Natural killer cell (primary cell): ENCODE measurements at regions not wholly inside any gene's neighbourhood (a gene's known extent, or its start where the extent isn't known, plus 50 kb on each side); places are given as distances from the start of the nearest gene placed in this dataset.

Source experiments
- ATAC-seq, 3 donors: fragments of 150-1000 bp in 2 of 3; fragments of 200-7000 bp in 1 of 3; cut with Tn5 transposase; 1 replicate in 1 of 3; 2 replicates in 2 of 3; pipeline ENCODE4 v1.10.0; 2021; ENCODE audit warnings: mild to moderate bottlenecking in 2 of 3, moderate library complexity in 2 of 3
- DNase-seq, 2 donors: peaks; one replicate each; pipeline versions ENCODE4 v3.0.0 to v3.0.0-alpha.2; 2013 to 2021; ENCODE audit warnings: mixed read lengths in 1 of 2
- H3K27ac ChIP-seq: one replicate; pipeline ENCODE4 v1.5.1; 2013; ENCODE audit warnings: mild to moderate bottlenecking, low read length
- H3K27me3 ChIP-seq: one replicate; pipeline ENCODE4 v1.6.1; 2013; ENCODE audit warnings: low read length; ENCODE audit not compliant: control insufficient read depth, insufficient read depth
- H3K36me3 ChIP-seq: one replicate; pipeline ENCODE4 v1.6.1; 2013; ENCODE audit warnings: low read length; ENCODE audit not compliant: control insufficient read depth, insufficient read depth
- H3K4me1 ChIP-seq: one replicate; pipeline ENCODE4 v1.6.1; 2013; ENCODE audit warnings: low read length; ENCODE audit not compliant: control insufficient read depth, insufficient read depth
- H3K4me3 ChIP-seq: one replicate; pipeline ENCODE4 v1.5.1; 2013; ENCODE audit warnings: low read length
- H3K9me3 ChIP-seq: one replicate; pipeline ENCODE4 v1.6.1; 2013; ENCODE audit warnings: low read length; ENCODE audit not compliant: control insufficient read depth, insufficient read depth
- H3K27ac Mint-ChIP-seq, 2 donors: one replicate each; pipeline ENCODE4 v1.8.0; 2022; ENCODE audit warnings: mild to moderate bottlenecking in 2 of 2, mixed read lengths in 2 of 2, moderate library complexity in 1 of 2
- H3K27me3 Mint-ChIP-seq, 2 donors: one replicate each; pipeline ENCODE4 v1.8.0; 2022; ENCODE audit warnings: low read depth in 2 of 2, mixed read lengths in 2 of 2
- H3K36me3 Mint-ChIP-seq: one replicate; pipeline ENCODE4 v1.8.0; 2022; ENCODE audit warnings: mixed read lengths
- H3K4me1 Mint-ChIP-seq, 2 donors: one replicate each; pipeline ENCODE4 v1.8.0; 2022; ENCODE audit warnings: mixed read lengths in 2 of 2
- H3K4me3 Mint-ChIP-seq: one replicate; pipeline ENCODE4 v1.8.0; 2022; ENCODE audit warnings: mild to moderate bottlenecking, moderate library complexity, mixed read lengths
- H3K9me3 Mint-ChIP-seq, 2 donors: one replicate each; pipeline ENCODE4 v1.8.0; 2022; ENCODE audit warnings: mixed read lengths in 2 of 2
- WGBS: methylation state at CpG from one replicate; pipeline ENCODE4 v1.1.7; 2013; ENCODE audit warnings: missing lambda C conversion rate; ENCODE audit not compliant: insufficient coverage; 5-methylcytosine and 5-hydroxymethylcytosine counted together
- intact Hi-C: fragments of 100-400 bp; cut with micrococcal nuclease; formaldehyde crosslinking; loops from one replicate; pipeline ENCODE4 v1.14.2; 2022
- TF ChIP-seq, protein P1 (sequence below): fragments of 200-600 bp; IDR thresholded peaks from one replicate; pipeline ENCODE4 v1.8.0; 2022; ENCODE audit warnings: antibody characterized with exemption

DNA sequence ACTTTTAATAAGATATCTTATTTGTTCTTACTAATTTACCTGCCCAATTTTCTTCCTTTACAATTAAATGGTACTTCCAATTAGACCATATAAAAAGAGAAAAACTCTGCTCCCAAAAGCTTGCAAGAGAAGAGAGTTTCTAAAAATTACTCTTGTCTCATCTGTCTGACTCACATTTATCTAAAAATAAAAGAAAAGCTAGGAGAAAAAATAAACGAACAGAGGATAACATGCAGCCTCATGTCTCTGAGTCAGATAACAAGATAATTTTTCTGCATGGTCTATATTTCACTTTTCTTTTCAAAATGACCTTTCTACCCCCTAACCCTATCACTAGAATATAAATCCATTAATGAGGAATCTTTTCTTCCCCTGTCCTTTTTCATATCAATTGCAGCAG is 127.2 kb upstream of the TCF21 start:
- Mint-ChIP-seq H3K4me3 (no peak overlapping the region), H3K27ac (no peak overlapping the region), H3K27me3 (peaks cover 0 to 8% of the 10 kb centered on the region in 2 donors)

GRCh38 chr6:133764008-133764753 is 124.7 kb upstream of the TCF21 start:
- intact Hi-C loops: no loop called here
- H3K36me3 ChIP-seq: no peaks in the 10 kb centered on the region
- Mint-ChIP-seq H3K9me3 (peaks cover 0 to 7% of the 10 kb centered on the region in 2 donors), H3K4me3 (no peak overlapping the region), H3K4me1 (no peaks in the 10 kb centered on the region), H3K36me3 (no peaks in the 10 kb centered on the region), H3K27me3 (peaks cover 0 to 8% of the 10 kb centered on the region in 2 donors), H3K27ac (no peak overlapping the region)
- TF ChIP-seq, protein P1, sequence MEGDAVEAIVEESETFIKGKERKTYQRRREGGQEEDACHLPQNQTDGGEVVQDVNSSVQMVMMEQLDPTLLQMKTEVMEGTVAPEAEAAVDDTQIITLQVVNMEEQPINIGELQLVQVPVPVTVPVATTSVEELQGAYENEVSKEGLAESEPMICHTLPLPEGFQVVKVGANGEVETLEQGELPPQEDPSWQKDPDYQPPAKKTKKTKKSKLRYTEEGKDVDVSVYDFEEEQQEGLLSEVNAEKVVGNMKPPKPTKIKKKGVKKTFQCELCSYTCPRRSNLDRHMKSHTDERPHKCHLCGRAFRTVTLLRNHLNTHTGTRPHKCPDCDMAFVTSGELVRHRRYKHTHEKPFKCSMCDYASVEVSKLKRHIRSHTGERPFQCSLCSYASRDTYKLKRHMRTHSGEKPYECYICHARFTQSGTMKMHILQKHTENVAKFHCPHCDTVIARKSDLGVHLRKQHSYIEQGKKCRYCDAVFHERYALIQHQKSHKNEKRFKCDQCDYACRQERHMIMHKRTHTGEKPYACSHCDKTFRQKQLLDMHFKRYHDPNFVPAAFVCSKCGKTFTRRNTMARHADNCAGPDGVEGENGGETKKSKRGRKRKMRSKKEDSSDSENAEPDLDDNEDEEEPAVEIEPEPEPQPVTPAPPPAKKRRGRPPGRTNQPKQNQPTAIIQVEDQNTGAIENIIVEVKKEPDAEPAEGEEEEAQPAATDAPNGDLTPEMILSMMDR: no peak
- no peaks in the 10 kb centered on the region for H3K4me1 ChIP-seq
- 60% methylated on average over 1 of the region's 2 CpGs for WGBS
- no peak overlapping the region for H3K27ac ChIP-seq
- H3K4me3 ChIP-seq: no peak overlapping the region
- no peaks in the 10 kb centered on the region for H3K9me3 ChIP-seq
- ATAC-seq (no peak), DNase-seq (no peak)
- no peaks in the 10 kb centered on the region for H3K27me3 ChIP-seq

More for the DNA sequence above, 127.2 kb upstream of the TCF21 start:
- TF ChIP-seq, protein P1: no peak
- intact Hi-C loops: no loop called here
- 40% methylated on average over 1 of the region's 1 CpG for WGBS
- H3K4me1 Mint-ChIP-seq: no peaks in the 10 kb centered on the region
- Histone ChIP-seq H3K4me3 (no peak overlapping the region), H3K27me3 (no peaks in the 10 kb centered on the region), H3K9me3 (no peaks in the 10 kb centered on the region), H3K27ac (no peak overlapping the region), H3K4me1 (no peaks in the 10 kb centered on the region), H3K36me3 (no peaks in the 10 kb centered on the region)
- ATAC-seq: no peak
- no peaks in the 10 kb centered on the region for H3K36me3 Mint-ChIP-seq
- DNase-seq: no peak
- H3K9me3 Mint-ChIP-seq: peaks cover 0 to 5% of the 10 kb centered on the region in 2 donors

- 0% methylated on average over 1 of the region's 2 CpGs for WGBS
- no peaks in the 10 kb centered on the region for H3K36me3 ChIP-seq
- H3K27ac Mint-ChIP-seq: no peak overlapping the region
Observed at GRCh38 chr6:133764754-133765208, 124.1 kb upstream of the TCF21 start.

More at GRCh38 chr6:133764754-133765208, 124.1 kb upstream of the TCF21 start:
- intact Hi-C loops: no loop called here
- peaks cover 0 to 7% of the 10 kb centered on the region in 2 donors for H3K9me3 Mint-ChIP-seq
- H3K9me3 ChIP-seq: no peaks in the 10 kb centered on the region
- no peak overlapping the region for H3K4me3 Mint-ChIP-seq
- H3K4me1 ChIP-seq: no peaks in the 10 kb centered on the region
- ATAC-seq: no peak
- DNase-seq: no peak
- TF ChIP-seq, protein P1: no peak
- no peak overlapping the region for H3K4me3 ChIP-seq
- H3K27ac ChIP-seq: no peak overlapping the region
- H3K27me3 ChIP-seq: no peaks in the 10 kb centered on the region
- H3K4me1 Mint-ChIP-seq: no peaks in the 10 kb centered on the region
- H3K27me3 Mint-ChIP-seq: peaks cover 0 to 8% of the 10 kb centered on the region in 2 donors
- no peaks in the 10 kb centered on the region for H3K36me3 Mint-ChIP-seq
